GM18502 (cell line): ENCODE measurements at regions not wholly inside any gene's neighbourhood (a gene's known extent, or its start where the extent isn't known, plus 50 kb on each side); places are given as distances from the start of the nearest gene placed in this dataset.

Experiments used
- ATAC-seq: cut with Tn5 transposase; IDR thresholded peaks from one replicate; pipeline ENCODE4 v1.9.1; 2021; ENCODE audit warnings: mild to moderate bottlenecking; ENCODE audit not compliant: unreplicated experiment, poor library complexity

DNA sequence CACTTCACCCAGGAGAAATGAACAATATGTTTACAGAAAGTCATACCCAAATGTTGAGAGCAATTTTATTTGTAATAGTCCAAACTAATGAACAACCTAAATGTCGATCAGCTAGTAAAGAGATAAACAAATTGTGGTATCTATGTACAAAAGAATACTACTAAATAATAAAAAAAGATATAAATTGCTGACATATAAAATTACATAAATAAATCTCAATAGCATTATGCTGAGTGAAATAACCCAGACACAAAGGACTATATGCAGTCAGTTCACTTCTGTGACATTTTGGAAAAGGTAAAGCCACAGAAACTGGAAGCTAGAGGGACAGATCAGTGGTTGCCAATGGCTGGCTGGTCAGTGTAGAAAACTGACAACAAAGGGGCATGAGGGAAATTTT, 346.0 kb upstream of the PCDH20 start:
- no peak for ATAC-seq

DNA sequence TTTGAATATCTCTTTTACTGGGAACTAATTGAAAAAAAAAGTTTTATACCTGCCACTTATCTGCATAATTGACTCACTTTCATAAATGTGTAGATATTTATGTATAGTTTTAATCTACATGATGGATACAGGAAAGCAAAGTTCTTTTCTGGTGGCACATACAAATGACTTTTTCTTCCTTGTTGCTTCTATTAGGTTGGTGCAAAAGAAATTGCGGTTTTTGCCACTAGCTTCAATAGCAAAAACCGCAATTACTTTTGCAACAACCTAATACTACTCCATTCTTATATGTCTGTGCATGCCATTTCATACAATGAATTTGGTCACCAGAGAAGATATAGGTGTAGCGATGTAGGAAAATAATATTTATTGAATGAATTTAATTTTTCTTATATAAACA, 344.5 kb upstream of the PCDH20 start:
- no peak for ATAC-seq

DNA sequence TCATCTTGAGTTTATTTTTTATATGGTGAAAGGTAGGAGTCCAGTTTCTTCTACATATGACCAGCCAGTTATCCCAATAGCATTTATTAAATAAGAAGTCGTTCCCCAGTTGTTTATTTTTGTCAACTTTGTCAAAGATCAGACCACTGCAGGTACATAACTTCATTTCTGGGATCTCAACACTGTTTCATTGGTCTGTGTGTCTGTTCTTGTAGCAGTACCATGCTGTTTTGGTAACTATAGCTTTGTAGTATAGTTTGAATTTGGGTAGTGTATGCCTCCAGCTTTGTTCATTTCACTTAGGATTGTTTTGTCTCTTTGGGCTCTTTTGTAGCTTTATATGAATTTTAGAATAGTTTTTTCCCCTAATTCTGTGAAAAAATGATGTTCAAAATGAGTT, 340.4 kb upstream of the PCDH20 start:
- no peak for ATAC-seq

DNA sequence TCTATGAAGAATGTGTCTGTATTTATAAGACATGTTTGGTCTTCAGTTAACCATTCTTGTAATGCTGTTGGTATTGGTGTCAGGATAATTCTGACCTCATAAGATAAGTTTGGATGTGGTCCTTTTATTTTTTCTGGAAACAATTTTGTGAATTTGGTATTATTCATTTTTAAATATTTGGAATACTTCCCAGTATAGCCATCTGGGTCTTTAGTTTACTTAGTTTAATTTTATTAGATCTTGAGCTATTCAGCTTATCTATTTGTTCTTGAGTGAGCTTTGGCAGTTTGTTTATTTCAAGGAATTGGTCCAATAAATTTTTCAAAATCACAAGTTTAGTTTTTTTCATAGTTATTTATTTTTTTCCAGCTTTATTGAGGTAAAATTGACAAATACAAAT, 335.4 kb upstream of the PCDH20 start:
- no peak for ATAC-seq

DNA sequence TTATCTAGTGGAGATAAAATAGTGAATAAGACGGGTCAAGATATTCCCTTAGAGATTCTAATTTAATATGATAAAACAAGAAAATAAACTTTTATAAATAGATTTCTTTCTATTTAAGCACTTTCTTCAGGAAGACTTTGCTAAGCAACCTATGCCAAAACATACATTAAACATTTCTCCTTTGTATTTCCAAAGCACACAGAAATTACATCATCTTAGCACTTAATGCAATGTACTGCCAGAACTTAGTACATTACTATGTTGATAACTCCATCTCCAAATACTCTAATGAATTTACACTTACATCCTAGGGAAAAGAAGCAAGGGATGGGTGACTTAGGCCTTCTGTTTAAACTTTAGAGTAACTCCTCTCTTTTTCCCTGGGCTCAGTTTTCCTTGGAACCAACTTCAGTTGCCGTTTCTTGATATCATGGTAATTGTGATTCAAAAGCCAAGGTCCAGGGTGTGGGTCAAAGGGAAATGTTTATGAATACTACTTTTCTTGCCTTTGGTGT, 322.6 kb upstream of the PCDH20 start:
- ATAC-seq: no peak

DNA sequence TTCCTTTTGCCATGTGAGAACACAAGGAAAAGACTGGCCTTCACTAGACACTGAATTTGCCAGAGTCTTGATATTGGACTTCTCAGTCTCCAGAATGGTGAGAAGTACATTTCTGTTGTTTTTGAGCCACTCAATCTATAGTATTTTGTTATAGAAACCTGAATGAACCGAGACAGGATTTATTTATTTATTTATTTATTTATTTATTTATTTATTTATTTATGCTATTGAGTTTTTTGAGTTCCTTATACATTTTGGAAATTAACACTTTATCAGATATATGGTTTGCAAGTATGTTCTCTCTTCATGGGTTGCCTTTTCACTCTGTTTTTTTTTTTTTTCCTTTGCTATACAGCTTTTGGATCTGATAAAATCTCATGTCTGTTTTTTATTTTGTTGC, 319.0 kb upstream of the PCDH20 start:
- no peak for ATAC-seq

DNA sequence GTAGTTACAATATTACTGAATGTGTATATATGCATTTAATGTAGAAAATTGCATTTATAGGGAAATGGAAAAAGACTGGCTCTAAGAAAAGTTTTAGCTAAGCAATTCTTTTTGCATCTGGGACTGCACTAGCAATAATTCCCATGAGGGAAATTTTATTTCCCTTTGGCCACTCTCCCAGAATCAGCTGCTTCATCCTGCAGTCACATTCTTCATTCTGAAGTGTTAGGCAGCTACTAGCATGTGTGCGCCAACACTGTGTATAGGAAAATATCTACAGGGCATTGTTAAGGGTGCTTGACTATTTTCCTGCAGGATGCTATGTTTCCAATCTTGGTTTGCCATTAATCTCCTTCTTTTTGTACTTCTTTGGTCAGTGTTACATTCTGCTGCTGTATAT, 312.8 kb upstream of the PCDH20 start:
- no peak for ATAC-seq

DNA sequence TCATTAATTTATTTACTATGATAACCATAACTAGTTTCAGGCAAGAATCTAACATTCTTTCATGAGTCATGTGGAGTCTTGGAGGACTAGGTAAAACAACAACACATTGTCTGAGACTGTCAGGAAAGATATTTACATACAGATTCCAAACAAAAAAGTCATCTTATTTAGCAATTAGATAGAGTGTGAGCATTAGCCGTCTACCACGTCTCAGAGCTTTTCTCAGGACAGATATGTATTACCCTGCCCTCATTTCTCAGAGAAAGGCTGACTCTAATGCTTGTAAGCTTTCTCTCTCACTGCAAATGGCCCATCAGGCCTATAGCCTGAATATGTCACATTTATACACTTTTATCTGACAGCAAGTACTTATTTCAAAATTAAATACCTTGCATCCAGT, 312.1 kb upstream of the PCDH20 start:
- ATAC-seq: no peak

DNA sequence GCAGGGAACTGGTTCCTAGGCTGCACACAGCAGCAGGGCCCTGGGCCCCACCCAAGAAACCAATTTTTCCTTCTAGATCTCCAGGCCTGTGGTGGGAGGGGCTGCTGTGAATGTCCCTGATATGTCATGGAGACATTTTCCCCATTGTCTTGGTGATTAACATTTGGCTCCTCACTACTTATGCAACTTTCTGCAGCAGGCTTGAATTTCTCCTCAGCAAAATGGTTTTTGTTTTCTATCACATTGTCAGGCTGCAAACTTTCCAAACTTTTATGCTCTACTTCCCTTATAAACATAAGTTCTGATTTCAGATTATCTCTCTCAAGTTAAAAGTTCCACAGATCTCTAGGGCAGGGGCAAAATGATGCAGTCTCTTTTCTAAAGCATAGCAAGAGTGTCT, 310.2 kb upstream of the PCDH20 start:
- no peak for ATAC-seq

DNA sequence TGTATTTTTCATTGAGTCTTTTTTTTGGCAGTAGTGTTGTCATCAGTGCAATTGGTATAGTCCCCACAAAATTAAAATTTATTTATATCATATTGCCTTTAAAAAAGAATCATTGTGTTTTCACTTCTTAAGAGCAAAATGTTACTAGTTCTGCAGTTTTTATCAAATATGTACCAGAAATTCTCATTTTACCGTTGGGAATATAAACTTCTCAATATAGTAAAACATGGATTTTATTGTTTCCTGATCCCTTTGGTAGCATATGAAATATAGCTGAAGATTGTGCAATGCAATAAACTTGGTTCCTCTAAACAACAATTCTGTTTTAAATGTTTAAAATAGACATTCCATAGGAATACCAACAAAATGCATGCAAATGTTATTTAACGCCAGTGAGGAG, 306.5 kb upstream of the PCDH20 start:
- ATAC-seq: no peak

DNA sequence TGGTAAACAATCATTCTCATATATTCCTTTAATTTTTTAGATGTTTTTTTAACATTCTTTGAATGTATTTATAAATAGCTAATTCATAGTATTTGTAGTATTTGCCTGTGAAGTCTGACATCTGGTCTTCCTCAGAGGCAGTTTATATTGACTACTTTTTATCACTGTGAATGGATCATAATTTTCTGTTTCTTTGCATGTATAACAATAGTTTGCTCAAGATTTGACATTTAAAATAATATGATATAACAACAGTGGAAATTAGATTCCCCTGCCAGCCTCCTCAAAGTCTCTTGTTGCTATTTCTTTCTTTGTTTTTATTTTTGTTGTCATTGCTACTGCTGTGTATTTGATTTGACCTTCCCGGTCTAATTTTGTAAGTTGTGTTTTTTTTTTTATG, 297.0 kb upstream of the PCDH20 start:
- no peak for ATAC-seq

DNA sequence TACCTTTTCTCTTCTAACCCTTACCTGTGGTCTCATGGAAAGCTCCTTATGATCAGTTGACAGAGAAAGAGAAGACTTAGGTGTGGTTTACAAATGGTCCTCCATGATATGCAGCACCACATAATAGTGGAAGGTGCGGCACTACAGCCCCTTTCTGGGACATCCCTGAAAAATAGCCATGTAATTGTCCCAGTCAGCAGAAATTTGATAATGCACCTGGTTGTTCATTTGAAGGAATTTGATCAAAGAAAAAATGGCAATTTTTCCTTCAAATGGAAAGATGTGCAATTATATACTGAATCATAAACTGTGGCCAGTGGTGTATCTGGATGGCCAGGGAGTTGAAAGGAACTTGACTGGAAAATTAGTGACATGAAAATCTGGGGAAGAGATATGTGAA, 293.6 kb upstream of the PCDH20 start:
- ATAC-seq: no peak

DNA sequence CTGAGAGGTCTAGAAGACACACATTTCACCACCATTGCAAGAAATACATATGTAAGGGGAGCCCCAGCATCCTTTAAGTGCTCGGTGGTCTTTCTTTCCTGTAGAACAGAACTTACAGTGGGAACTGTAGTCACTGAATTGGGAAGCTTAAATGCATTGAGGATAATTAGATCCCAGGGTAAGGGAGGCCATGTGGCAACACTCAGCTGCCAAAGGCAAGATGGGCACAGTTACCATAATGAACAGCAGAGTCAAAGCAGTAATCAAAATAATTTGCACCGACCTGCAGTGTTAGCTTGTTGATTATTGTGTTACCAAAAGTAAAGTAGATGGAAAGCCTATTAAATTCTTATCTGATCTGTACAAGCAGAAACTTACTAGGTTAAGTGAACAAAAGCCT, 291.2 kb upstream of the PCDH20 start:
- no peak for ATAC-seq

DNA sequence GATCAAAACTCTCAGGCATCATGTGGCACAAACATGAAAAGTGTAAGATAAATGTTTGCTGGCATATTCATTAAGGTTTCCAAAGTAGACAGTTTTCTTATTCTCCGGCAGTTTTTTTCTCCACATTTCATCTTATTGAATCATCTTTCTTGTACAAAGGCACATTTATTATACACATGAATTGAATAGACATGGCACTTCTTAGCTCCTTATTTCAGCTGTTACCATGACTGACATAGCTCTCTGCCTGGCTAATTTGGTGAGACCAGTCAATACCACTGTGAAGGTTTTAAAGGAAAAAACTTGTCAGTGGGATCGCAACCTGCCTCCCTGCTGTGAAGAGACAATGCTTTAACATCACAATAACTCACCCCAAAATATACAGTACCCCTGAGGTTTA, 285.0 kb upstream of the PCDH20 start:
- no peak for ATAC-seq

DNA sequence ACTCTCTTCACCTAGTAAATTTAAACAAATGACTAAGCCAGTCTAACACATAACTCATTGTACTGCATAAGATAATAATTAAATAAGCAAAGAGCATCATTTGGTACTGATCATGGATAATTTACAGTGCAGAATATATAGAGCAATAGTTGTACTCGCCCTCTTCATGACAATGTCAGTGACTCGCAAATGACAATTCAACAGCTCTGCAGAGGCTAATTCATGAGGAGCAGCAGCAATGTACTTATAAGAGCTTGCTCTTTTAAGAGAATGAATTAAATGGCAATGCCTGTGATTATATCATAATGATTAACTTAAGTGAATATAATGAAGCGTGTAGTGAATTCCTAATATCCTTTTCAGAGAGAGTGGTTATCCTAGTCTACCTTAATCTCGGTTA, 284.5 kb upstream of the PCDH20 start:
- ATAC-seq: no peak

DNA sequence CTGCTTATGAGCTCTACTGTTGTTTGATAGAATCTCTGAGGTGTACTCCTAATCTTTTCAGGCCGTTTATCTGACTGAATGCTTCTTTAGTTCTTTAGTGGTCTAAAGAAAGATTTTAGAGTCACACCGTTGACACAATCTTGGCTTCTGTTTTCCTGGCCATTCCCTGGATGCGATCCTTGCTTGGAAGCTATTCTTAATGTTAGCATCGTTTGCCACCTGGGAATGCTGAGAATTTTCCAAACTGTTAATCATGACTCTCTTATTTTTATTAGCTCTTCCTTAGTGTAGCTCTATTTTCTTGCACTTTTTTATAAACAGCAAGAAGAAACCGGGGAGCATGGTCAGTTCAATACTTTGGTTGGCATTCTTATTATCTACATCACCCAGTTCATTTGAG, 281.0 kb upstream of the PCDH20 start:
- no peak for ATAC-seq

DNA sequence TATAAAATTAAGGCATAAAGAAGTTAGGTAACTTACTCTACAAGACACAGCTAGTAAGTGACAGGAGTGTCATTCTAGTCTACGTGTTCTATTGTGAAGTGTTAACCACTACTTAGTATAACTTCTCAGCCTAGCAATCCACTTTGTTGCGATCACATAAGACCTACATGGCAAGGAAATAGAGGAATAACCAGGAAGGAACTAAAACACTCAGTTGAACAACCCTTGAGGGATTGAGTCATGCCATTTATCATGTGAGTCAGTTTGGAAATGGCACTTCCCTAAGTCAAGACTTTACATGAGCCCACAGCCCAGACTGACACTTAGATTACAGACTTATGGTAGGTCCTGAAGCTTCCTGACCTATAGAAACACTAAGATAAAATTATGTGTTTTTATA, 279.5 kb upstream of the PCDH20 start:
- no peak for ATAC-seq

DNA sequence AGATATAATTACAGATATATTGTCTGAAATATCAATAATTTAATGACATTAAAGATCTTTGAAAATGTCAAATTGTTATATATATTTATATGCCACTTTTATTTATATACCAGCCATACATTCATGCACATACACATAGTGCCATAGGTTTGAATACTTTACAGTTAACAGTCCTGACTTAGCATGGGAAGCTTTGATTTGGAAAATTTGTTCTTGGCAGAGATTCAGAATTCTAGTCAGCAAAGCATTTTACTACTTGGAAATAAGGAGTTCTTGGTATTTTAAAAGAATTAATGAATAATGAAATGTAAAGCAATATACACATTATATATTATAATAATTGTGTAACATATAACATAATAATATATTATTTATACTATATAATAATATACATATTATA, 277.0 kb upstream of the PCDH20 start:
- no peak for ATAC-seq

DNA sequence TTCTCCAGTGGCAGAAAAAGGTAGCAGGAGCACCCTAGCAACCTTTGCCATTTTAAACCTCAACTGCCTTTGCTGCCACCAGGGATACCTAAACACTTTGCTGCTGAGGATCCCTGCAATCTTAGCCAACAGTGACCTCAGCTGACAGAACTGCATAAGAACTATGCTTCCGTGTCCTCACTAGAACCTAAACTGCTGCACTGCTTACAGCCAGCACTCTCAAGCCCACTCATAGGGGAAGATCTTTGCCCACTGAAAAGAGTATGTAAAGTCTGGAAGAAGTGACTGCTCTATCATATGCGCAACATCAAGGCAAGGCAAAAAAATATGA, 270.0 kb upstream of the PCDH20 start:
- no peak for ATAC-seq

DNA sequence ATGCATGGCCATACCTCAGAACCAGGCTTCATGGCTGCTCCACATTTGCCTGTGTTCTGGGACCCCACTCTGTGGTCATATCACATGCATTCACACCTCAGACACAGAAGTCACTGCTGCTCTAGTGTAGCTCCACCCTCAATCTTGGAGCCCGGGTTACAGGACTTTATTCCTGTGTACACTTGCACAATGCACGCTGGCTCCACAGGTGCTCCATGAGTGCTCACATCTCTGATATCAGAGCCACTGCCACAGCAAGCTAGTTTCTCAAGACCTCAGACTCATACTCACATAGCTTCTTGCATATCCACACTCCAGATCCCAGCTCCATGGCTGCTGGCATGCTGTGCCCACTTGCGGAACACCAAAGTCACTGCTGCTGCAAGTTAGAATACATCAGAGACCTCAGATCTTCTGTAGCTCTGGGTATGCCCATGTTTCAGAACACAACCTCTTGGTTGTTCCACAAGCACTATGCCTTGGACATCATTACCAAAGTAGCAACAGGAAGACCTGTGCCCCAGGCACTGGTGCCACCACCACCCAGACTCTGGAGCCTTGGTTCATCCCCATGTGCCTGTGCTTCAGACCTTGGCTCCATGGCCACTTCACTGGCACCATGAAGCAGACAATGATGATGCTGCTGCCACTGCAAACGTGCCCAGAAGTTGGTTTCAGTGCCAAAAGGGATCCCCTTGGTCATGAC, 269.5 kb upstream of the PCDH20 start:
- no peak for ATAC-seq

DNA sequence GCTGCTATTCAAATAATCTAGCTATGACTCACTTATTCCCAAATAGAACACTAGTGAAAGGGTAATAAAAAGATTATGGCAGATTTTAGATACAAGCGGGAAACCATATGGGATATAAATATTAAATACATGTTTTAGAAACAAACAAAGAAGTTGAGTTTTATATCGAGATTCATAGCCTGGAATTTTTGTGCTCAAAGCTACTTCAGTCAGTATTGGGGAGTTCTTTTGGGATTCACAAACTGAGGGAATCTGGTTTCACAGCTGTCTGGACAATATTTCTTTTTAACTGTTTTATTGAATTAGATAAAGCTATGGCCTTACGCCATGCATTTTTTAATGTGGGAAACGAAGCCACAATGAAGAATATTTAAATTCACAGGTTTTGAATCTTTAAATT, 257.1 kb upstream of the PCDH20 start:
- ATAC-seq: no peak

DNA sequence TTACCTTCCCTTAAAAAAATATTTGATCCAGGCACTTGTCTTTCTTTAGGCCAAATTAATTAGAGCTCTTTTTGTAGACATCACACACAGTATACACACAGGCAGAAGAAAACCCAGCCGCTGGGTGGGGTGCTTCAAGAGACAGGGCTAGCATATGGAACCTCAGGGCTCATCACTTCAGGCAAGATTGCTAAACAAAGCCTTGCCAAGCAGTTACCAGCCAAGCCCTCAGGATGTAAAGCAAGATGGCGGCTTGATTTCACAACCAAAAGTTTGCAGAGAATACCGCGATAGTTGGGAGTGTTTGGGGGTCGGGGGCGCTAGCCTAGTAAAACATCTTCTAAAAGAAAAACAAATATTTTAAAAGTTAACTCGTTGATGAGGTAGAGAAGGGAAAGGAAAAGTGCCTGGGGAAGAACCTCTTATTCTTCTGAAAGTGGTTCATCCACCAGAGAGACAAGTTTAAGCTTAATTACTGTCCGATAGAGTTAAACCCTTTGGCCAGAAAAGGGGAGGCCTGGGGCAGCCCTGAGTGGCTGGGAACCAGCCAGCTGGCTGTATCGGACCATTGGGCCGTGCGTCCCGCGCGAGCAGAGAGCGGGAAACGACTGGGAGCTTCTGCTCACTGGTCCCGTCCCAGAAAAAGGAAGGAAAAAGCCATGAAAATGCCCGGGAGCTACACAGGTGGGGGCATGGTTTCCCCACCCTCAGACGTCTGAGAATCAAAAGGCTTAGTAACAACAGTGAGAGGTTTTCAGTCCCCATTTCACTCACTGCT, 254.9 kb upstream of the PCDH20 start:
- ATAC-seq: no peak
